DMS 273 (cell line): ENCODE measurements at regions not wholly inside any gene's neighbourhood (a gene's known extent, or its start where the extent isn't known, plus 50 kb on each side); places are given as distances from the start of the nearest gene placed in this dataset.
"Not testable (repeated sequence)": the region's sequence is repeated elsewhere in the genome, so short reads cannot be mapped to it uniquely, and the experiment has no call there.

Experiments
- DNase-seq: peaks from one replicate; lab custom pipeline; 2025; ENCODE audit not compliant: unreplicated experiment; lab: John Stamatoyannopoulos, UW

GRCh38 chr4:180284267-180284666, 1958.9 kb upstream of the TENM3 start:
- DNase-seq = no peak

DNA sequence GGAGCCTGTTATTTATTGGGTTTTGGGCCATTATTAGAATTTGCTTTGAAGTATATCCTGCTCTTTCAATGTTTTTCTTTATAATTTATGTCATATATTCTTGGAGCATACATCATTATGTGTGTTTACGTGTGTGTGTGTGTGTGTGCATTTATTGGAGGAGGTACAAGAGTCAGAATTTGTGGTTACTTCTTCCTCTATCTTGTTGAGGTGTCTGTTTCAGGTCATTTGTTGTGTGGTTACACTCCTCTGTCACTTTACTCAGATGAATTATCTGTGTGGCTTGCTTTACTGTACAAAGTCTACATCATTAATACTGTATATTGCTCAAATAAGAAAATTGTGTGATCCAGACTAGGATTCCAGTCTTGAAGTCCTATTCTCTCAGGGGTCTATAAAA, 1957.4 kb upstream of the TENM3 start:
- no peak for DNase-seq

DNA sequence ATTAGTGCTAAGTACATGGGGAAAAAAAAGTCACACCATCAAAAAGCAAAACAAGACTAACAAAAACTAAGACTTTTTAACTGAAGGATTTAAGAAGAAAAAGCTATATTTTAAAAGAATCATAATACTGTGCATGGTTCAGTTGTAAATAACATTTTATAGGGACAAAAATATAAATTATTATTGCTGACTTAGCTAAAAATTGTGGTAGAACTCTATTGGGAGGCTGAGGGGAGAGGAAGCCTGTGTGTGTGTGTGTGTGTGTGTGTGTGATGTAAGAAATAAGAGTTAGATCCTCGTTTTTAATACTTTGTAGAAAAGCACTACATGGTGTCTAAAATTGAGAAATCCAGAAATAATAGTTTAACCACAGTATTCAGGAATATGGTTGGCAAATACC, 1950.9 kb upstream of the TENM3 start:
- no peak for DNase-seq

- DNase-seq = no peak
Observed at GRCh38 chr4:180296036-180296599, 1947.1 kb upstream of the TENM3 start.

- no peak for DNase-seq
Observed at GRCh38 chr4:180304321-180304720, 1938.9 kb upstream of the TENM3 start.

DNA sequence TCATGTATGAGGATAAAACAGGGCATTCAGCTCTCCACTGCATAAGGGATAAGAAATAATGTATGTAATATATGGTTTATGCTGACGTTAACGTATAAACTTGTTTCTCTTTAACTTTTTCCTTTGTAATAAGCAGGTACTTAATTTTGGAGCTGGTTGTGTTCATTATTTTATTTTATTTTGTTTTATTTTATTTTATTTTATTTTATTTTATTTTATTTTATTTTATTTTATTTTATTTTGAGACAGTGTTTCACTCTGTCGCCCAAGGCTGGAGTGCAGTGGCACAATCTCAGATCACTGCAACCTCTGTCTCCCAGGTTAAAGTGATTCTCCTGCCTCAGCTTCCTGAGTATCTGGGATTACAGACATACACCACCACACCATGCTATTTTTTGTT, 1932.6 kb upstream of the TENM3 start:
- DNase-seq = no peak

- no peak for DNase-seq
Observed at GRCh38 chr4:180314972-180315371, 1928.2 kb upstream of the TENM3 start.

DNA sequence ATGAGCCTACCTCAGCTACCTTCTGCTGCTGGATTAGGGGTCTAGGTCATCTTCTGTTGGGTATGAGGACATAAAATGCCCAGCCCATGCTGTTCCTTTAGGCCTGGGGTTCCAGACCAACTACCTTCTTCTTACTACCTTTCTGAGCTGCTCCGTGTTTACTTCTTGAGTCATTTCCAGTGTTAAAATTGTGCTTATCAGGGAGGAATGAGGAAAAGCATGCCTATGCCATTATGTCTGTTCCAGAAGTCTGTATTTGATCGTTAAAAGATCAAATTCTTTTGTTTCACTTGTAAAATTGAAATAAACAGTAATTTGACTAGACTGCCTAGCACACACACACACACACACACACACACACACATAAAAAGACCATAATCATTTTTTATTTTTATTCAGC, 1912.7 kb upstream of the TENM3 start:
- no peak for DNase-seq

DNA sequence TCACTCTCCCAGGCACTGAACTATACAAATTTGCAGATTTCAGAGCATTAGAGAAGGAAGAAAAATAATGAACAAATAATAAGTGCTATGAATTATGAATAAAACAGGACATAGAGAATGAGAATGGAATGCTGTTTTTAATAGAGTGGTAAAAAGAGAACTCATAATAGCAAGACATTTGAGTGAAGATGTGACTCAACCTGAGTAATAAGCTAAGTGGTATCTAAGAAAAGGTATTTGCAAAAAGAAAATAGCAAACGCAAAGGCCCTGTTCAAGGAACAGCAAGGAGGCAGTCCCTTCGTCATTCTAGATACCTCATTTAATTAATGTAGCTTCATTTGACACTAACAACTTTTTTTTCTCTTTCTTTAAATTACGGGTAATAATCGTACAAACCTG, 1910.0 kb upstream of the TENM3 start:
- no peak for DNase-seq

GRCh38 chr4:180335566-180335965, 1907.6 kb upstream of the TENM3 start:
- no peak for DNase-seq

DNA sequence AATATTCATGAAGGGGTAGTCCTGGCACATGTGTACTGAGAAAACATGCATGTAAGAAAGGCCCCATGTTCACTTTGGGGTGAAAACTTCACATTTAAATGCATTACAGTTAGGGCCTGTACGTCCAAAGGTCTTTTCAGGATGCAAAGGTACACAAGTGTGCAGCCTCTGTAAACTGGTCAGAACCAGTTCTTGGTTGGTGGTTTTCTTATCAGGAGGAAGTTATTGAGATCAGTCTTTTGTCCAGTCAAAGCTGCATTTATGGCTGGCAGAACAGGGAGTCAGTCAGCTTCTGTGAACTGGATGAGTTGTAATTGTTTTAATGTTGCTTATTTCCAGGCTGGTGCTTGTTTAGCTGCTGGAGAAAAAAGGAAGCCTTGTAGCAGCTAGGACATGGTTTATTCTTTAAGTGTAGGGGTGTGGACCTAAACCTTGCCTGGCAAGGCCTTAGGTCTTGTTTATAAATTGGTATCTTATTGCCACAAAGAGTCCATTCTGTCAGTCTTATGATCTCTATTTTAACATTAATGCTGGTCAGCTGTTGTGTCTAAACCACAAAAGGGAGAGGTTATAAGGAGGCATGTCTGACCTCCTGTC, 1906.6 kb upstream of the TENM3 start:
- no peak for DNase-seq

DNA sequence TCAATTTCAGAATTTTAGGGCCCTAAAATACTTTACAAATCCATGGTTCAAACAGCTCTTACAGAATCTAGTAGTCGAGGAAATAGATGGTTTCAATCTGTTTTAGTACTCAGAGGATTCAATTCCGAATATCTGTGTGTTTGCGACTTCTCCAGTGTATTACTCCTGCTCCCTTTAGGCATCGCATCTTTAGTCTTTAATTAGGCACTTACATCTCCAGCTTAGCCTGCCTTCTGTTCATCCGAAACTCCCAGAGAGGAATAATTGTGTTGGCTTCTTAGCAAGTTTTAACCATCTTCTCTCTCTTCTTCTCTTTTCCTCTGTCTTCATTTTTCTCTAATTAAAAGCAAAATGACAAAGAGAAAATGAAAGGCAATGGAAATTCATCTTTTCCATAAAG, 1901.3 kb upstream of the TENM3 start:
- DNase-seq = no peak

DNA sequence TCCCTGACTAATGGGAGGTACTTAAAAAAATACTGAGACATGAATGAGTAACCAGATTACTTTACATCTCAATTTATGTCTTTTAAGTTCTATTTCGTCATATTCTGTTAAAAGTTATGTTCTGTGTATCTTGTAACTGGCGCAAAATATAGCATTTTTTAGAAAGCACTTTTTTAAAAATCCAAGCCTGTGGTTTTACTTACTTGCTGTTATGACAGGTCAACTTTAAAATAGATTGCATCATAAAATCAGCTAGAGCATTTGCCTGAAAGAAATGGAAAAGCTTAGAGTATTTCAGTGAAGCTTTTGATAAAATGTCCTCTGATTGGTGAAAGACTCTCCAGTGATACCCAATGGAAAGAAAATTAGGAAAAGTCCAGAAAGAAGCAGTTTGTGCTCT, 1892.3 kb upstream of the TENM3 start:
- DNase-seq = no peak

GRCh38 chr4:180356766-180357165, 1886.4 kb upstream of the TENM3 start:
- no peak for DNase-seq

DNA sequence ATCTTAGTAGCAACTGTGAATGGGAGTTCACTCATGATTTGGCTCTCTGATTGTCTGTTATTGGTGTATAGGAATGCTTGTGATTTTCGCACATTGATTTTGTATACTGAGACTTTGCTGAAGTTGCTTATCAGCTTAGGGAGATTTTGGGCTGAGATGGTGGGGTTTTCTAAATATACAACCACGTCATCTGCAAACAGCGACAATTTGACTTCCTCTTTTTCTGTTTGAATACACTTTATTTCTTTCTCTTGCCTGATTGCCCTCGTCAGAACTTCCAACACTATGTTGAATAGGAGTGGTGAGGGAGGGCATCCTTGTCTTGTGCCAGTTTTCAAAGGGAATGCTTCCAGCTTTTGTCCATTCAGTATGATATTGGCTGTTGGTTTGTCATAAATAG, 1883.1 kb upstream of the TENM3 start:
- DNase-seq = not testable (repeated sequence)

- no peak for DNase-seq
Observed at GRCh38 chr4:180363815-180364214, 1879.4 kb upstream of the TENM3 start.

DNA sequence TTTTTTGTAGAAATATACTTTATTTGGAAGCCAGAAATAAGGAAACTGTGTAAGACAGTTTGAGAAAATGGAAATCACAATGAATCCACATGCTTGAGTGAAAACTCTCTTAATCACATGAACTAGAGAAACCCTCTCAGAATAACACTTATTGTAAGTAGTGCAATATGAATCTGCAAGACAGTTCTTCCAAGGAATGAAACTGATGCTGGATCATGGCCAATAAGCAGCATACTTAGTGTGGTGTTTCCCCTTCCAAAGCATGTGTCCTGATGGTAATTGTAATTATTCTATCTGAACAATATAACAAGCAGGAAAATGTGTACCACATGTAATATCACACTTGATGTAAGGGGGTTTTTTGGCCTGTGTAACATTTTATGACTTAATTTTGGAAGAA, 1870.5 kb upstream of the TENM3 start:
- DNase-seq = no peak

- DNase-seq = no peak
Observed at GRCh38 chr4:180377741-180378140, 1865.5 kb upstream of the TENM3 start.

DNA sequence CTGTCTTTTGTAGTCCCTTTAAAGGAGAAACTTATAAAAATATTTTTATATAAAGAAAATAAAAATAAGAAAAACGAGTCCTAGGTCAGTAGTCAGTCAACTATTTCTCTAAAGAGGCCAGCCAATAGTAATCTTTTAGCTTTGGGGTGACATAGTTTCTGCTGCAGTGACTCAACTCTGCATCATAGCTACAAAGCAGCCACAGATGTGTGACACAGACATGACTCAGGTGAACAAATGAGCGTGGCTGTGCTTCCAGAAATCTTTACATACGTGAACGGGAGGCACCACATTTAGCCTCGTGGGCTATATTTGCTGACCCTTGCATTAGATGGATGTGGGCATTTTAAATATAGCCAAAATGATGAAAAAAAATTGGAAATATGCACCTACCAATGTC, 1862.5 kb upstream of the TENM3 start:
- no peak for DNase-seq

DNA sequence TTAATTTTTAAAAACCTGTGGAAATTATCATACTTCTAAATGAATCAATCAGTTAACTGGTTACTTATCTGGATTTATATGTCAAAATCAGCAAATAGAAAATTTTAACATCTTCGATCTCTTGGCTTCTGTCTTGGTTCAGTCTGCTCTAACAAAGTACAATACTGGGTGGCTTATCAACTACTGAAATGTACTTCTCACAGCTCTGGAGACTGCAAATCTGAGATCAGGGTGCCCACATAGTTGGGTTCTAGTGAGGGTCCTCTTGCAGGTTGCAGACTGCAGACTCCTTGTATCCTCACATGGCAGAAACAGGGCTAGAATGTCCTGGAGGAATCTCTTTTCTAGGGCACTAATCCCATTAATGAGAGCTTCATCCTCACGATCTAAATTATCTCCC, 1851.6 kb upstream of the TENM3 start:
- no peak for DNase-seq

- no peak for DNase-seq
Observed at GRCh38 chr4:180394312-180394711, 1848.9 kb upstream of the TENM3 start.

GRCh38 chr4:180394730-180395129, 1848.5 kb upstream of the TENM3 start:
- no peak for DNase-seq

DNA sequence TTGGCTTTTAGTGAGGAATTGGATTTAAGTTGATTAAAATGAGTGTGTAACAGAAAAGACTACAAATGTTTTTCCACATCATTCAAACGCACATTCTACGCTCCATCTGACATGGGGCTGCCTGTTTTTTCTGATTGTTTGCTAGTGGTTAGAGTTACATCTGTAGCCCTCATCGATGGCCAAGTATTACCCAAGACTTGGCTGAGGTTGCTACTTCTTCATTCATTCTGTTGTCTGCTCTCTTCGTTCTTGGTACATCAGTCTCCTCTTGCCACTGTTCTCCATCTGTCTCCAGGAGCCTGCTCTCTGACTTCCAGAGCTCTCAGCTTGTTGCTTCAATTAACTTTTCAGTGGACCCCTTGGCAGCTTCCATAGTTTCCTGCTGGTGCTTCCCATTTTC, 1844.6 kb upstream of the TENM3 start:
- DNase-seq = no peak
